ENCODE measurements at regions not wholly inside any gene's neighbourhood (a gene's known extent, or its start where the extent isn't known, plus 50 kb on each side); places are given as distances from the start of the nearest gene placed in this dataset.

DNA sequence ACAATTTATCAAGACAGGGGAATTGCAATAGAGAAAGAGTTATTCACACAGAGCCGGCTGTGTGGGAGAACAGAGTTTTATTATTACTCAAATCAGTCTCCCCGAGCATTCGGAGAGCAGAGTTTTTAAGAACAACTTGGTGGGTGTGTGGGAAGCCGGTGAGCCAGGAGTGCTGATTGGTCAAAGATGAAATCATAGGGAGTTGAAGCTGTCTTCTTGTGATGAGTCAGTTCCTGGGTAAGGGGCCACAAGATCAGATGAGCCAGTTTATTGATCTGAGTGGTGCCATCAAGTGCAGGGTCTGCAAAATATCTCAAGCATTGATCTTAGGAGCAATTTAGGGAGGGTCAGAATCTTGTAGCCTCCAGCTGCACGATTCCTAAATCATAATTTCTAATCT lies 50.0 kb upstream of the ECI2 start:
- Histone ChIP-seq H3K27ac (no peak overlapping the region), H3K4me1 (no peaks in the 10 kb centered on the region), H3K4me3 (no peak overlapping the region), H3K36me3 (no peaks in the 10 kb centered on the region), H3K9me3 (no peaks in the 10 kb centered on the region), H3K27me3 (no peaks in the 10 kb centered on the region)
- WGBS, 2 donors (ENCODE audit: low coverage in 1 of 2): 84 to 100% methylated on average over 1 to 5 of the region's 5 CpGs
- no peak for DNase-seq
- in situ Hi-C loops (cut with MboI; ENCODE audit: low pct_ligation_motif_present in 1 of 4, low pct_unique_long_range_greater_than_20kb in 1 of 4, low sequenced_read_pairs in 3 of 4) (no loop called here), intact Hi-C loops (cut with DNase I; ENCODE audit: low total_unique reads) (no loop called here)
- TF ChIP-seq EP300 (IDR thresholded peaks at IDR 0.05; ENCODE audit: low read depth): no peak
- TF ChIP-seq POLR2A (IDR thresholded peaks at IDR 0.05): no peak
- no peak for TF ChIP-seq POLR2AphosphoS5 (IDR thresholded peaks at IDR 0.05)
- TF ChIP-seq, protein P1, sequence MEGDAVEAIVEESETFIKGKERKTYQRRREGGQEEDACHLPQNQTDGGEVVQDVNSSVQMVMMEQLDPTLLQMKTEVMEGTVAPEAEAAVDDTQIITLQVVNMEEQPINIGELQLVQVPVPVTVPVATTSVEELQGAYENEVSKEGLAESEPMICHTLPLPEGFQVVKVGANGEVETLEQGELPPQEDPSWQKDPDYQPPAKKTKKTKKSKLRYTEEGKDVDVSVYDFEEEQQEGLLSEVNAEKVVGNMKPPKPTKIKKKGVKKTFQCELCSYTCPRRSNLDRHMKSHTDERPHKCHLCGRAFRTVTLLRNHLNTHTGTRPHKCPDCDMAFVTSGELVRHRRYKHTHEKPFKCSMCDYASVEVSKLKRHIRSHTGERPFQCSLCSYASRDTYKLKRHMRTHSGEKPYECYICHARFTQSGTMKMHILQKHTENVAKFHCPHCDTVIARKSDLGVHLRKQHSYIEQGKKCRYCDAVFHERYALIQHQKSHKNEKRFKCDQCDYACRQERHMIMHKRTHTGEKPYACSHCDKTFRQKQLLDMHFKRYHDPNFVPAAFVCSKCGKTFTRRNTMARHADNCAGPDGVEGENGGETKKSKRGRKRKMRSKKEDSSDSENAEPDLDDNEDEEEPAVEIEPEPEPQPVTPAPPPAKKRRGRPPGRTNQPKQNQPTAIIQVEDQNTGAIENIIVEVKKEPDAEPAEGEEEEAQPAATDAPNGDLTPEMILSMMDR (IDR thresholded peaks at IDR 0.05): no peak

Small RNA genes lying in the stretch of these regions (small RNA-seq; reads per million reads assigned to genes)
- gene AL133393.1: 0 reads per million in 4 donors
- gene RNA5SP202: 33.3 to 74.1 (median 48.7) reads per million in 4 donors

All from transverse colon (tissue), 4 donors.